Lung (tissue), 11 donors: ENCODE measurements at regions not wholly inside any gene's neighbourhood (a gene's known extent, or its start where the extent isn't known, plus 50 kb on each side); places are given as distances from the start of the nearest gene placed in this dataset.

Source experiments
- ATAC-seq: fragments of 200-7000 bp; cut with Tn5 transposase; one replicate; pipeline ENCODE4 v1.9.1; 2020; ENCODE audit warnings: moderate number of reproducible peaks; ENCODE audit not compliant: insufficient read depth, low FRiP score
- DNase-seq, 3 donors: peaks; one replicate each; pipeline ENCODE4 v3.0.0-alpha.2; 2013 to 2017
- H3K27ac ChIP-seq, 2 donors: one replicate each; pipeline ENCODE4 v1.5.1; 2013; ENCODE audit warnings: mild to moderate bottlenecking in 2 of 2, moderate library complexity in 2 of 2, control low read depth in 1 of 2, inconsistent platforms in 1 of 2, low read depth in 1 of 2, low read length in 1 of 2
- H3K27me3 ChIP-seq, 3 donors: one replicate each; pipeline ENCODE4 v1.5.1; 2013; ENCODE audit warnings: low read length in 2 of 3; ENCODE audit not compliant: control insufficient read depth in 3 of 3, insufficient read depth in 3 of 3
- H3K36me3 ChIP-seq, 4 donors: one replicate each; pipeline ENCODE4 v1.5.1; 2013; ENCODE audit warnings: low read length in 4 of 4, mild to moderate bottlenecking in 1 of 4, moderate library complexity in 1 of 4; ENCODE audit not compliant: control insufficient read depth in 4 of 4, insufficient read depth in 4 of 4
- H3K4me1 ChIP-seq, 5 donors: one replicate each; pipeline ENCODE4 v1.5.1; 2013; ENCODE audit warnings: low read length in 5 of 5, mild to moderate bottlenecking in 2 of 5, moderate library complexity in 1 of 5; ENCODE audit not compliant: control insufficient read depth in 5 of 5, insufficient read depth in 5 of 5
- H3K4me3 ChIP-seq: one replicate; pipeline ENCODE4 v1.5.1; 2013; ENCODE audit warnings: mild to moderate bottlenecking, control low read depth, moderate library complexity
- H3K9ac ChIP-seq, 2 donors: one replicate each; pipeline ENCODE4 v1.5.1; 2013; ENCODE audit warnings: low read length in 2 of 2, control low read depth in 1 of 2; ENCODE audit not compliant: insufficient read depth in 1 of 2
- H3K9me3 ChIP-seq, 4 donors: one replicate each; pipeline ENCODE4 v1.5.1; 2013; ENCODE audit warnings: low read length in 3 of 4, mild to moderate bottlenecking in 1 of 4, moderate library complexity in 1 of 4; ENCODE audit not compliant: control insufficient read depth in 4 of 4, insufficient read depth in 3 of 4
- WGBS, 2 donors: extraction: QIAGEN DNeasy Blood & Tissue Kit; methylation state at CpG; one replicate each; pipeline ENCODE4 v1.1.7; 2013; 5-methylcytosine and 5-hydroxymethylcytosine counted together
- TF ChIP-seq, protein P1 (sequence below): IDR thresholded peaks from 2 replicates; pipeline ENCODE4 v1.5.1; 2012; ENCODE audit warnings: mild to moderate bottlenecking; ENCODE audit errors: control extremely low read depth, extremely low read depth
- donor health status: control.
- donor health status: control.
- donor health status: Bipolar disorder and iron deficiency.
- donor health status: healthy.
- donor health status: DM: yes; HTN: yes; CAD: no.

DNA sequence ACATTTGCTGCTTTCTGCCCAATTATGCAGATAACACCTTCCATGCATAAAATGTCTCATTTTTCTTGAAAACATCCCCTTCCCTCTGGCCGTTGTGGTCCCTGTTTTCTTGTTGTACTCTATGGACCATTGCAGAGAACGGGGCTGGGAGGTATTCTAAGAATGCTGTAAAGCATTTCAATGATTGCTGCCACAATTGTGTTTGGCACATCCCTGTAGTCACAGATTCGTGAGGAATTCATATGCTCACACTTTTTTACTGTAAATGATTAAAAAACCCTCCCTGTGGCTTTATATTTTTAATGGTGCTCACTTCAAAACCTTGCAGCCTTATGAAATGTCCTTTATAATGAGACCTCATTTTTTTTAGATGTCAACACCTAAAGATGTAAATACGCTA, 207.2 kb upstream of the GBE1 start:
- Histone ChIP-seq H3K4me1 (peaks cover 0 to 3% (median 0%) of the 10 kb centered on the region in 5 donors), H3K9ac (no peak overlapping the region), H3K27me3 (no peaks in the 10 kb centered on the region), H3K4me3 (no peak overlapping the region), H3K36me3 (no peaks in the 10 kb centered on the region), H3K27ac (no peak overlapping the region), H3K9me3 (no peaks in the 10 kb centered on the region)
- DNase-seq, result no peak
- no peak for ATAC-seq
- WGBS, 2 donors, result 62 to 71% methylated on average over 4 of the region's 4 CpGs
- TF ChIP-seq, protein P1, sequence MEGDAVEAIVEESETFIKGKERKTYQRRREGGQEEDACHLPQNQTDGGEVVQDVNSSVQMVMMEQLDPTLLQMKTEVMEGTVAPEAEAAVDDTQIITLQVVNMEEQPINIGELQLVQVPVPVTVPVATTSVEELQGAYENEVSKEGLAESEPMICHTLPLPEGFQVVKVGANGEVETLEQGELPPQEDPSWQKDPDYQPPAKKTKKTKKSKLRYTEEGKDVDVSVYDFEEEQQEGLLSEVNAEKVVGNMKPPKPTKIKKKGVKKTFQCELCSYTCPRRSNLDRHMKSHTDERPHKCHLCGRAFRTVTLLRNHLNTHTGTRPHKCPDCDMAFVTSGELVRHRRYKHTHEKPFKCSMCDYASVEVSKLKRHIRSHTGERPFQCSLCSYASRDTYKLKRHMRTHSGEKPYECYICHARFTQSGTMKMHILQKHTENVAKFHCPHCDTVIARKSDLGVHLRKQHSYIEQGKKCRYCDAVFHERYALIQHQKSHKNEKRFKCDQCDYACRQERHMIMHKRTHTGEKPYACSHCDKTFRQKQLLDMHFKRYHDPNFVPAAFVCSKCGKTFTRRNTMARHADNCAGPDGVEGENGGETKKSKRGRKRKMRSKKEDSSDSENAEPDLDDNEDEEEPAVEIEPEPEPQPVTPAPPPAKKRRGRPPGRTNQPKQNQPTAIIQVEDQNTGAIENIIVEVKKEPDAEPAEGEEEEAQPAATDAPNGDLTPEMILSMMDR, result no peak

DNA sequence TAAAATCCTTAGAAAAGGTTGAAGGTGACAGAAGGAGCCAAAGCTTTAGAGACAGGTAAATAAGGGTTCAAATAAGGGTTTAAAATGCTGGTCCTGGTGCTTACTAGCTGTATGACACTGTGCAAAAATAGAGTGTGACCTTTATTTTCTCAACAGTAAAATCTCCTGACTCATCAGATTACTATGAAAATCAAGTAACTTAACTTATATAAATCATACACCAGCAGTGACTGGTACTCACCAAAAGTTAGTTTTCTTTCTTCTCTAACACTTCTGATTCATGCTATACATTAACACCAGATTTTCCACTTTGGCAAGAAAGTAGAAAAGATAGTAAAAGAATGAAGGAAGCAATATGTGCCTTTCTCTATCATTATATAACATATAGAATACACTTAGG, 205.9 kb upstream of the GBE1 start:
- DNase-seq, result no peak

DNA sequence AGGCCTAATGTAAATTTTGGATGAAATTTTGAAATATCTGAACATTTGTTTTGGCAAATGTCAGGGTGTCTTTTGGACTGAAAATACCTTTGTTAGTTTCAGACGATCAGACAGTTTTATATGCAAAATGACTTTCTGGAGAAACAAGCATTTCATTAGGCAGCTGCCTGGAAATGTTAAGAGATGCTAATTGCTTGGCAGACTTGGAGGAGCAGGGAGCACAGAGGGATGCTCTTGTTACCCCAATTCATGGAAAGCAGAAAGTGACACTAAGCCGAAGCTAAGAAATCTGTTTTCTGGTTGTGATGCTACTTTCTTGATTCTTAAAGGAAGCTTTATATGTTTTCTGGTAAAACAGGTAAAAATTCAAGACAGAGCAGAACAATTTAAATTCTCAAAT, 204.3 kb upstream of the GBE1 start:
- no peak overlapping the region for H3K4me3 ChIP-seq
- no peaks in the 10 kb centered on the region for H3K9me3 ChIP-seq
- H3K27ac ChIP-seq, result no peak overlapping the region
- H3K4me1 ChIP-seq, result peaks cover 0 to 3% (median 0%) of the 10 kb centered on the region in 5 donors
- TF ChIP-seq, protein P1, result no peak
- no peak overlapping the region for H3K9ac ChIP-seq
- H3K27me3 ChIP-seq, result no peaks in the 10 kb centered on the region
- ATAC-seq (no peak), DNase-seq (no peak)
- WGBS, 2 donors, result 72 to 78% methylated on average over 2 of the region's 2 CpGs
- no peaks in the 10 kb centered on the region for H3K36me3 ChIP-seq

More for the DNA sequence above, 205.9 kb upstream of the GBE1 start:
- H3K4me1 ChIP-seq, result peaks cover 0 to 3% (median 0%) of the 10 kb centered on the region in 5 donors
- H3K9me3 ChIP-seq, result no peaks in the 10 kb centered on the region
- no peaks in the 10 kb centered on the region for H3K27me3 ChIP-seq
- H3K27ac ChIP-seq, result no peak overlapping the region
- no peaks in the 10 kb centered on the region for H3K36me3 ChIP-seq
- TF ChIP-seq, protein P1, result no peak
- no peak overlapping the region for H3K4me3 ChIP-seq
- H3K9ac ChIP-seq, result no peak overlapping the region
- no peak for ATAC-seq

DNA sequence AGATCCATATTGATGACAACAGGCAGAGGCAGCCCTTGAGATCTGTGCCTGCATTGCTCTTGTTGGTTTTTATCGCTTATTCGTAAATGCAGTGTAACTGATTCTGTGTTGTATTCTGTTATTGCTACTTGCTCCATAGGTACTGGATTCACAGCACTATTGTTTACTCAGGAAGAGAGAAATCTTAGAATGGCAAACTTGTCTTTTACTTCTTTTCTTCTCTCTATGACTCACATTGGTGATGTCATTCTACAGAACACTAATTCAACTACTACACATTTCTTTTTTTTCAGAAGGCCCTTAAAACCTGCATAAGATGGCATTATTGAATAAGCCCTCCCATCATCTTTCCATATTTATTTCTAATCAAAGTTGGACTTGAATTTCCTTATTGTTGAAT, 201.0 kb upstream of the GBE1 start:
- H3K27me3 ChIP-seq, result no peaks in the 10 kb centered on the region
- DNase-seq, result no peak
- no peak overlapping the region for H3K4me3 ChIP-seq
- TF ChIP-seq, protein P1, result no peak
- H3K9ac ChIP-seq, result no peak overlapping the region
- H3K4me1 ChIP-seq, result peaks cover 0 to 3% (median 0%) of the 10 kb centered on the region in 5 donors
- 96 to 100% methylated on average over 2 of the region's 2 CpGs for WGBS, 2 donors
- H3K9me3 ChIP-seq, result no peaks in the 10 kb centered on the region
- no peaks in the 10 kb centered on the region for H3K36me3 ChIP-seq
- no peak overlapping the region for H3K27ac ChIP-seq
- ATAC-seq, result no peak
